Stimulated activated CD8-positive, alpha-beta memory T cell treated with anti-CD3 and anti-CD28 coated beads, Interleukin-4, amount 100 ng/mL, for 24 hours (primary cell): ENCODE measurements at regions not wholly inside any gene's neighbourhood (a gene's known extent, or its start where the extent isn't known, plus 50 kb on each side); places are given as distances from the start of the nearest gene placed in this dataset.

ENCODE experiments used
- DNase-seq: peaks from one replicate; pipeline ENCODE4 v3.0.0-alpha.2; 2020; ENCODE audit warnings: low read depth

- no peak for DNase-seq
Observed at GRCh38 chr4:17170131-17170530, 271.7 kb upstream of the LDB2 start.

- no peak for DNase-seq
Observed at GRCh38 chr4:17169699-17170098, 271.3 kb upstream of the LDB2 start.

GRCh38 chr4:17168571-17168970, 270.1 kb upstream of the LDB2 start:
- DNase-seq, result no peak

- DNase-seq, result no peak
Observed at GRCh38 chr4:17166954-17167353, 268.5 kb upstream of the LDB2 start.

GRCh38 chr4:17165286-17165685, 266.8 kb upstream of the LDB2 start:
- DNase-seq, result no peak

- DNase-seq, result no peak
Observed at GRCh38 chr4:17164666-17165065, 266.2 kb upstream of the LDB2 start.

GRCh38 chr4:17163156-17163771, 264.8 kb upstream of the LDB2 start:
- no peak for DNase-seq

GRCh38 chr4:17157304-17157703, 258.9 kb upstream of the LDB2 start:
- no peak for DNase-seq

- DNase-seq, result no peak
Observed at GRCh38 chr4:17155486-17155885, 257.0 kb upstream of the LDB2 start.

- DNase-seq, result no peak
Observed at GRCh38 chr4:17153572-17153971, 255.1 kb upstream of the LDB2 start.

GRCh38 chr4:17152941-17153540, 254.6 kb upstream of the LDB2 start:
- DNase-seq, result no peak

- DNase-seq, result no peak
Observed at GRCh38 chr4:17142232-17142711, 243.8 kb upstream of the LDB2 start.

GRCh38 chr4:17138847-17139246, 240.4 kb upstream of the LDB2 start:
- no peak for DNase-seq

GRCh38 chr4:17134565-17134964, 236.1 kb upstream of the LDB2 start:
- DNase-seq, result no peak

GRCh38 chr4:17134100-17134499, 235.7 kb upstream of the LDB2 start:
- DNase-seq, result no peak

GRCh38 chr4:17132226-17132625, 233.8 kb upstream of the LDB2 start:
- DNase-seq, result no peak

GRCh38 chr4:17128268-17128667, 229.8 kb upstream of the LDB2 start:
- DNase-seq, result no peak

- DNase-seq, result no peak
Observed at GRCh38 chr4:17126321-17126966, 228.0 kb upstream of the LDB2 start.

- DNase-seq, result no peak
Observed at GRCh38 chr4:17124767-17125166, 226.3 kb upstream of the LDB2 start.

- DNase-seq, result no peak
Observed at GRCh38 chr4:17120761-17121160, 222.3 kb upstream of the LDB2 start.

GRCh38 chr4:17117746-17118145, 219.3 kb upstream of the LDB2 start:
- no peak for DNase-seq

GRCh38 chr4:17115583-17115982, 217.1 kb upstream of the LDB2 start:
- no peak for DNase-seq

GRCh38 chr4:17112292-17112659, 213.8 kb upstream of the LDB2 start:
- DNase-seq, result no peak

GRCh38 chr4:17109126-17109525, 210.7 kb upstream of the LDB2 start:
- no peak for DNase-seq
